Testis (tissue), 2 donors: ENCODE measurements at regions not wholly inside any gene's neighbourhood (a gene's known extent, or its start where the extent isn't known, plus 50 kb on each side); places are given as distances from the start of the nearest gene placed in this dataset.

Experiments
- DNase-seq: peaks from one replicate; pipeline ENCODE4 v3.0.0-alpha.2; 2019
- H3K27ac ChIP-seq, 2 donors: fragments of 200-600 bp; sonication (generic); one replicate each; pipeline ENCODE4 v1.5.1; 2019
- H3K27me3 ChIP-seq: fragments of 200-600 bp; sonication (generic); one replicate; pipeline ENCODE4 v1.5.1; 2019
- H3K36me3 ChIP-seq: fragments of 200-600 bp; sonication (generic); one replicate; pipeline ENCODE4 v1.5.1; 2017; ENCODE audit warnings: low read depth; ENCODE audit errors: missing control alignments
- H3K4me1 ChIP-seq: fragments of 200-600 bp; sonication (generic); one replicate; pipeline ENCODE4 v1.5.1; 2019
- H3K4me3 ChIP-seq, 2 donors: fragments of 200-600 bp; sonication (generic); one replicate each; pipeline ENCODE4 v1.5.1; 2017 to 2019
- H3K9me3 ChIP-seq: fragments of 200-600 bp; sonication (generic); one replicate; pipeline ENCODE4 v1.5.1; 2017
- CTCF ChIP-seq, 3 experiments: fragments of 450-650 bp in 2 of 3; fragments of 200-600 bp in 1 of 3; sonication (generic) in 1 of 3; IDR thresholded peaks; one replicate each; pipeline ENCODE4 v1.5.1; 2016 to 2019; ENCODE audit warnings: antibody characterized with exemption in 3 of 3, mild to moderate bottlenecking in 2 of 3, moderate library complexity in 1 of 3
- POLR2A ChIP-seq: fragments of 450-650 bp; IDR thresholded peaks from one replicate; pipeline ENCODE4 v1.6.1; 2017; ENCODE audit warnings: antibody characterized with exemption, mild to moderate bottlenecking, moderate library complexity
- WGBS, 2 donors: methylation state at CpG; one replicate each; pipeline ENCODE4 v1.1.5; 2018; 5-methylcytosine and 5-hydroxymethylcytosine counted together
- intact Hi-C: fragments of 100-400 bp; cut with DNase I; formaldehyde crosslinking; loops from one replicate; pipeline ENCODE4 v1.15.1; 2023; ENCODE audit warnings: low total_unique reads

GRCh38 chr14:34065690-34066391 is 115.0 kb upstream of the EGLN3 start:
- intact Hi-C loops = no loop called here
- no peak overlapping the region for H3K27ac ChIP-seq
- DNase-seq = no peak
- no peaks in the 10 kb centered on the region for H3K36me3 ChIP-seq
- no peaks in the 10 kb centered on the region for H3K9me3 ChIP-seq
- H3K4me1 ChIP-seq = no peaks in the 10 kb centered on the region
- TF ChIP-seq CTCF (IDR thresholded peaks at IDR 0.05) (no peak), POLR2A (no peak)
- H3K4me3 ChIP-seq = no peak overlapping the region
- WGBS, 2 donors = 87 to 92% methylated on average over 4 of the region's 4 CpGs
- no peaks in the 10 kb centered on the region for H3K27me3 ChIP-seq

- H3K4me3 ChIP-seq = no peak overlapping the region
- H3K4me1 ChIP-seq = no peaks in the 10 kb centered on the region
- WGBS, 2 donors = 87 to 95% methylated on average over 4 of the region's 4 CpGs
- DNase-seq = no peak
- TF ChIP-seq POLR2A (no peak), CTCF (IDR thresholded peaks at IDR 0.05) (no peak)
- H3K27me3 ChIP-seq = no peaks in the 10 kb centered on the region
- H3K9me3 ChIP-seq = no peaks in the 10 kb centered on the region
- H3K27ac ChIP-seq = no peak overlapping the region
- H3K36me3 ChIP-seq = no peaks in the 10 kb centered on the region
- intact Hi-C loops = no loop called here
These were observed 114.4 kb upstream of the EGLN3 start for GRCh38 chr14:34065236-34065635.

GRCh38 chr14:34064349-34064748 is 113.5 kb upstream of the EGLN3 start:
- no peak for TF ChIP-seq POLR2A
- no peak for TF ChIP-seq CTCF (IDR thresholded peaks at IDR 0.05)
- Histone ChIP-seq H3K36me3 (no peaks in the 10 kb centered on the region), H3K27ac (no peak overlapping the region), H3K27me3 (no peaks in the 10 kb centered on the region), H3K4me3 (no peak overlapping the region), H3K4me1 (no peaks in the 10 kb centered on the region), H3K9me3 (no peaks in the 10 kb centered on the region)
- 53 to 78% methylated on average over 4 of the region's 4 CpGs for WGBS, 2 donors
- peak; percentile 58 for DNase-seq
- intact Hi-C loops = no loop called here

GRCh38 chr14:34063470-34064164 is 112.7 kb upstream of the EGLN3 start:
- no peaks in the 10 kb centered on the region for H3K9me3 ChIP-seq
- no peak overlapping the region for H3K4me3 ChIP-seq
- WGBS, 2 donors = 50 to 56% methylated on average over 6 to 9 of the region's 9 CpGs
- TF ChIP-seq CTCF (IDR thresholded peaks at IDR 0.05) = no peak
- no peak for TF ChIP-seq POLR2A
- no peaks in the 10 kb centered on the region for H3K4me1 ChIP-seq
- no peaks in the 10 kb centered on the region for H3K27me3 ChIP-seq
- intact Hi-C loops = no loop called here
- no peak overlapping the region for H3K27ac ChIP-seq
- DNase-seq = no peak
- no peaks in the 10 kb centered on the region for H3K36me3 ChIP-seq
